Right ventricle myocardium superior (tissue), 1 donor: ENCODE measurements at regions not wholly inside any gene's neighbourhood (a gene's known extent, or its start where the extent isn't known, plus 50 kb on each side); places are given as distances from the start of the nearest gene placed in this dataset.
"Not testable (repeated sequence)": the region's sequence is repeated elsewhere in the genome, so short reads cannot be mapped to it uniquely, and the experiment has no call there.

Experiments used
- ATAC-seq: fragments of 200-7000 bp; cut with Tn5 transposase; one replicate; pipeline ENCODE4 v1.9.1; 2020; ENCODE audit warnings: mild to moderate bottlenecking; ENCODE audit not compliant: poor library complexity
- DNase-seq: peaks from one replicate; pipeline ENCODE4 v3.0.0-alpha.2; 2020
- intact Hi-C: fragments of 100-400 bp; cut with DNase I; formaldehyde crosslinking; loops from one replicate; pipeline ENCODE4 v1.11.2; 2022
- donor health status: DM: no; HTN: yes; CAD: no; lungs with severe emphysema.

- no peak for ATAC-seq
- intact Hi-C loops = no loop called here
- no peak for DNase-seq
Measured at GRCh38 chr3:176120507-176120906, 1076.8 kb downstream of the TBL1XR1 start.

- DNase-seq (no peak), ATAC-seq (no peak)
- intact Hi-C loops = no loop called here
Measured at GRCh38 chr3:176119826-176120225, 1077.5 kb downstream of the TBL1XR1 start.

GRCh38 chr3:176106380-176106779 is 1090.9 kb downstream of the TBL1XR1 start:
- no peak for ATAC-seq
- intact Hi-C loops = no loop called here

GRCh38 chr3:176097027-176097426 is 1100.3 kb downstream of the TBL1XR1 start:
- ATAC-seq (no peak), DNase-seq (no peak)
- intact Hi-C loops = no loop called here

More at GRCh38 chr3:176106380-176106779, 1090.9 kb downstream of the TBL1XR1 start:
- no peak for DNase-seq

GRCh38 chr3:176093892-176094291 is 1103.4 kb downstream of the TBL1XR1 start:
- DNase-seq, intact Hi-C loops, ATAC-seq: not testable (repeated sequence)

- ATAC-seq = no peak
- intact Hi-C loops = no loop called here
- no peak for DNase-seq
Measured at GRCh38 chr3:176090727-176091126, 1106.6 kb downstream of the TBL1XR1 start.

- intact Hi-C loops = no loop called here
- ATAC-seq (no peak), DNase-seq (no peak)
Measured at GRCh38 chr3:176088962-176089383, 1108.3 kb downstream of the TBL1XR1 start.

- ATAC-seq (no peak), DNase-seq (no peak)
- intact Hi-C loops = no loop called here
Measured at GRCh38 chr3:176087066-176087697, 1110.1 kb downstream of the TBL1XR1 start.

- ATAC-seq (no peak), DNase-seq (no peak)
- intact Hi-C loops = no loop called here
Measured at GRCh38 chr3:176079785-176080184, 1117.5 kb downstream of the TBL1XR1 start.

- ATAC-seq = no peak
- intact Hi-C loops = no loop called here
- no peak for DNase-seq
Measured at GRCh38 chr3:176078906-176079305, 1118.4 kb downstream of the TBL1XR1 start.

GRCh38 chr3:176075491-176075890 is 1121.8 kb downstream of the TBL1XR1 start:
- ATAC-seq = no peak
- intact Hi-C loops = no loop called here
- no peak for DNase-seq

GRCh38 chr3:176075046-176075445 is 1122.2 kb downstream of the TBL1XR1 start:
- intact Hi-C loops = no loop called here
- no peak for ATAC-seq
- DNase-seq = no peak

GRCh38 chr3:176074096-176074495 is 1123.2 kb downstream of the TBL1XR1 start:
- ATAC-seq = no peak
- intact Hi-C loops = no loop called here
- no peak for DNase-seq

- ATAC-seq (no peak), DNase-seq (no peak)
- intact Hi-C loops = no loop called here
Measured at GRCh38 chr3:176071943-176072342, 1125.3 kb downstream of the TBL1XR1 start.

- intact Hi-C loops = no loop called here
- ATAC-seq (no peak), DNase-seq (no peak)
Measured at GRCh38 chr3:176068750-176069149, 1128.5 kb downstream of the TBL1XR1 start.

- ATAC-seq = no peak
- no peak for DNase-seq
- intact Hi-C loops = no loop called here
Measured at GRCh38 chr3:176058856-176059255, 1138.4 kb downstream of the TBL1XR1 start.

GRCh38 chr3:176055836-176056235 is 1141.4 kb downstream of the TBL1XR1 start:
- DNase-seq (no peak), ATAC-seq (no peak)
- intact Hi-C loops = no loop called here

GRCh38 chr3:176051766-176052165 is 1145.5 kb downstream of the TBL1XR1 start:
- intact Hi-C loops = no loop called here
- ATAC-seq = no peak
- no peak for DNase-seq

- intact Hi-C loops = no loop called here
- peak; percentile 96 for ATAC-seq
- no peak for DNase-seq
Measured at GRCh38 chr3:176046703-176047102, 1150.6 kb downstream of the TBL1XR1 start.

- intact Hi-C loops = no loop called here
- ATAC-seq (no peak), DNase-seq (no peak)
Measured at GRCh38 chr3:176041812-176042211, 1155.5 kb downstream of the TBL1XR1 start.

GRCh38 chr3:176041185-176041584 is 1156.1 kb downstream of the TBL1XR1 start:
- intact Hi-C loops = no loop called here
- ATAC-seq (no peak), DNase-seq (no peak)
